Large intestine (tissue), 3 donors: ENCODE measurements at regions not wholly inside any gene's neighbourhood (a gene's known extent, or its start where the extent isn't known, plus 50 kb on each side); places are given as distances from the start of the nearest gene placed in this dataset.

Experiments
- DNase-seq, 2 donors: peaks; one replicate each; pipeline versions ENCODE4 v3.0.0 to v3.0.0-alpha.2; 2013
- H3K27ac ChIP-seq: one replicate; pipeline ENCODE4 v1.5.1; 2013; ENCODE audit warnings: low read length
- H3K27me3 ChIP-seq: 2 replicates; pipeline ENCODE4 v1.6.1; 2013; ENCODE audit warnings: low read length; ENCODE audit not compliant: control insufficient read depth, insufficient read depth
- H3K36me3 ChIP-seq: 2 replicates; pipeline ENCODE4 v1.6.1; 2013; ENCODE audit warnings: low read length; ENCODE audit not compliant: control insufficient read depth, insufficient read depth
- H3K4me1 ChIP-seq: one replicate; pipeline ENCODE4 v1.6.1; 2013; ENCODE audit warnings: low read length; ENCODE audit not compliant: control insufficient read depth, insufficient read depth
- H3K4me3 ChIP-seq: one replicate; pipeline ENCODE4 v1.5.1; 2013; ENCODE audit warnings: low read length
- H3K9me3 ChIP-seq: one replicate; pipeline ENCODE4 v1.6.1; 2013; ENCODE audit warnings: mild to moderate bottlenecking, low read depth, low read length, moderate library complexity; ENCODE audit not compliant: control insufficient read depth
- WGBS: methylation state at CpG from one replicate; pipeline ENCODE4 v1.1.5; 2013; ENCODE audit warnings: low lambda C conversion rate; ENCODE audit not compliant: insufficient coverage; 5-methylcytosine and 5-hydroxymethylcytosine counted together

- Histone ChIP-seq H3K36me3 (no peaks in the 10 kb centered on the region), H3K4me1 (no peaks in the 10 kb centered on the region), H3K9me3 (no peaks in the 10 kb centered on the region), H3K27me3 (no peaks in the 10 kb centered on the region), H3K27ac (no peak overlapping the region), H3K4me3 (no peak overlapping the region)
- no peak for DNase-seq
- no CpG with 5 or more reads among the region's 2 CpGs for WGBS
These were observed 838.9 kb downstream of the USP25 start for GRCh38 chr21:16568661-16569060.

GRCh38 chr21:16569679-16570078 is 839.9 kb downstream of the USP25 start:
- no peaks in the 10 kb centered on the region for H3K36me3 ChIP-seq
- no peak for DNase-seq
- H3K4me1 ChIP-seq: no peaks in the 10 kb centered on the region
- no peaks in the 10 kb centered on the region for H3K27me3 ChIP-seq
- no peak overlapping the region for H3K27ac ChIP-seq
- no CpG with 5 or more reads among the region's 1 CpG for WGBS
- H3K4me3 ChIP-seq: no peak overlapping the region
- H3K9me3 ChIP-seq: no peaks in the 10 kb centered on the region

GRCh38 chr21:16570171-16570570 is 840.4 kb downstream of the USP25 start:
- no peaks in the 10 kb centered on the region for H3K4me1 ChIP-seq
- 94% methylated on average over 2 of the region's 4 CpGs for whole genome bisulfite sequencing
- H3K27ac ChIP-seq: no peak overlapping the region

GRCh38 chr21:16570856-16571255 is 841.1 kb downstream of the USP25 start:
- Histone ChIP-seq H3K36me3 (no peaks in the 10 kb centered on the region), H3K4me1 (no peaks in the 10 kb centered on the region), H3K4me3 (no peak overlapping the region), H3K27me3 (no peaks in the 10 kb centered on the region), H3K27ac (no peak overlapping the region), H3K9me3 (no peaks in the 10 kb centered on the region)
- no peak for DNase-seq
- whole genome bisulfite sequencing: 100% methylated on average over 1 of the region's 3 CpGs

More at GRCh38 chr21:16570171-16570570, 840.4 kb downstream of the USP25 start:
- no peak for DNase-seq
- H3K36me3 ChIP-seq: no peaks in the 10 kb centered on the region
- no peaks in the 10 kb centered on the region for H3K27me3 ChIP-seq
- H3K4me3 ChIP-seq: no peak overlapping the region
- H3K9me3 ChIP-seq: no peaks in the 10 kb centered on the region

GRCh38 chr21:16571594-16571993 is 841.8 kb downstream of the USP25 start:
- no peaks in the 10 kb centered on the region for H3K4me1 ChIP-seq
- no peak overlapping the region for H3K4me3 ChIP-seq
- H3K36me3 ChIP-seq: no peaks in the 10 kb centered on the region
- DNase-seq: no peak
- WGBS: 100% methylated on average over 1 of the region's 3 CpGs
- H3K27ac ChIP-seq: no peak overlapping the region
- no peaks in the 10 kb centered on the region for H3K27me3 ChIP-seq
- no peaks in the 10 kb centered on the region for H3K9me3 ChIP-seq

- H3K4me1 ChIP-seq: no peaks in the 10 kb centered on the region
- DNase-seq: no peak
- H3K4me3 ChIP-seq: no peak overlapping the region
- no peak overlapping the region for H3K27ac ChIP-seq
- H3K9me3 ChIP-seq: no peaks in the 10 kb centered on the region
- H3K27me3 ChIP-seq: no peaks in the 10 kb centered on the region
- H3K36me3 ChIP-seq: no peaks in the 10 kb centered on the region
- WGBS: no CpG with 5 or more reads among the region's 1 CpG
These were observed 842.2 kb downstream of the USP25 start for GRCh38 chr21:16572032-16572431.

GRCh38 chr21:16573578-16573977 is 843.8 kb downstream of the USP25 start:
- DNase-seq: no peak

GRCh38 chr21:16577975-16578374 is 848.2 kb downstream of the USP25 start:
- no peaks in the 10 kb centered on the region for H3K27me3 ChIP-seq
- WGBS: no CpG with 5 or more reads among the region's 1 CpG
- H3K4me1 ChIP-seq: no peaks in the 10 kb centered on the region
- H3K27ac ChIP-seq: no peak overlapping the region
- no peak for DNase-seq
- no peaks in the 10 kb centered on the region for H3K9me3 ChIP-seq
- H3K36me3 ChIP-seq: no peaks in the 10 kb centered on the region
- H3K4me3 ChIP-seq: no peak overlapping the region

More at GRCh38 chr21:16573578-16573977, 843.8 kb downstream of the USP25 start:
- WGBS: 80% methylated on average over 1 of the region's 1 CpG
- H3K4me1 ChIP-seq: no peaks in the 10 kb centered on the region
- H3K27me3 ChIP-seq: no peaks in the 10 kb centered on the region
- no peak overlapping the region for H3K4me3 ChIP-seq
- no peak overlapping the region for H3K27ac ChIP-seq
- H3K9me3 ChIP-seq: no peaks in the 10 kb centered on the region
- no peaks in the 10 kb centered on the region for H3K36me3 ChIP-seq

GRCh38 chr21:16578912-16579311 is 849.1 kb downstream of the USP25 start:
- Histone ChIP-seq H3K4me1 (no peaks in the 10 kb centered on the region), H3K9me3 (no peaks in the 10 kb centered on the region), H3K4me3 (no peak overlapping the region), H3K27ac (no peak overlapping the region), H3K27me3 (no peaks in the 10 kb centered on the region), H3K36me3 (no peaks in the 10 kb centered on the region)
- no CpG with 5 or more reads among the region's 3 CpGs for WGBS
- DNase-seq: no peak

GRCh38 chr21:16579538-16579937 is 849.8 kb downstream of the USP25 start:
- H3K4me1 ChIP-seq: no peaks in the 10 kb centered on the region
- no peak overlapping the region for H3K27ac ChIP-seq
- no peaks in the 10 kb centered on the region for H3K27me3 ChIP-seq
- peak in 1 of 2 donors; percentile 43 for DNase-seq
- H3K4me3 ChIP-seq: no peak overlapping the region
- H3K9me3 ChIP-seq: no peaks in the 10 kb centered on the region
- no peaks in the 10 kb centered on the region for H3K36me3 ChIP-seq
- WGBS: no CpG with 5 or more reads among the region's 3 CpGs

- Histone ChIP-seq H3K27ac (no peak overlapping the region), H3K9me3 (no peaks in the 10 kb centered on the region)
- peak in 1 of 2 donors; percentile 5 for DNase-seq
These were observed 850.9 kb downstream of the USP25 start for GRCh38 chr21:16580661-16581060.

More at GRCh38 chr21:16580661-16581060, 850.9 kb downstream of the USP25 start:
- Histone ChIP-seq H3K4me1 (no peaks in the 10 kb centered on the region), H3K27me3 (no peaks in the 10 kb centered on the region), H3K4me3 (no peak overlapping the region), H3K36me3 (no peaks in the 10 kb centered on the region)
- WGBS: 92% methylated on average over 2 of the region's 2 CpGs
